GM13976 (cell line): ENCODE measurements at regions not wholly inside any gene's neighbourhood (a gene's known extent, or its start where the extent isn't known, plus 50 kb on each side); places are given as distances from the start of the nearest gene placed in this dataset.

Experiments
- DNase-seq: peaks from one replicate; pipeline ENCODE4 v3.0.0; 2012; ENCODE audit warnings: low spot score
- in situ Hi-C: fragments of 300-500 bp; cut with MboI; formaldehyde crosslinking; loops from one replicate; pipeline ENCODE4 v1.12.0; 2022; ENCODE audit warnings: low sequenced_read_pairs, mixed read lengths, inconsistent platforms; ENCODE audit not compliant: unreplicated experiment
- TF ChIP-seq, protein P1 (sequence below): IDR thresholded peaks from 2 replicates; pipeline ENCODE4 v1.5.1; 2012; ENCODE audit warnings: borderline replicate concordance, mild to moderate bottlenecking; ENCODE audit not compliant: insufficient read depth; ENCODE audit errors: extremely low read depth, missing control alignments, control extremely low read depth

DNA sequence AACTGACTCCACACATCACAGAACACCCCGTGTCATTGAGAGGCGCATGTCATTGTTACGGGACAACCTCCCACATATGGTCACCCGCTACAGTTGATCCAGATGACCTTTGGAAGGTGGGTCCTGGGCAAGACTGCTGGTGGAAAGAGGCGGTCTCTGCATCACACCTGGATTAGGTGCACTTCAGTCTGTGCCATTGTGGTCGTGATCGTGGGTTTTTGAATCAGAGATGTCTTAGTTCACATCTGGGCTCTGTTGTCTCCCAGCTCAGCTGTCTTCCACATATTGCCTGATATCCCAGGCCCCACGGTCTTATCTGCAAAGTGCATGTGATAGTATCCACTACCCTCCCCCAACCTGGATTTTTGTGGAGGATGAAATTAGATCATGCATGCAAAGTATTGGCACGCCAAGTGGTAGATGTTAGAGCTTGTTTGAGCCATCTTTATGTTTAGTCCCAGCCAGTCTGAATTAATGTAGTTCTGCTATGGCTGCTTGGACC lies 208.7 kb upstream of the FOXN3 start:
- no peak for DNase-seq
- in situ Hi-C loops = no loop called here
- TF ChIP-seq, protein P1, sequence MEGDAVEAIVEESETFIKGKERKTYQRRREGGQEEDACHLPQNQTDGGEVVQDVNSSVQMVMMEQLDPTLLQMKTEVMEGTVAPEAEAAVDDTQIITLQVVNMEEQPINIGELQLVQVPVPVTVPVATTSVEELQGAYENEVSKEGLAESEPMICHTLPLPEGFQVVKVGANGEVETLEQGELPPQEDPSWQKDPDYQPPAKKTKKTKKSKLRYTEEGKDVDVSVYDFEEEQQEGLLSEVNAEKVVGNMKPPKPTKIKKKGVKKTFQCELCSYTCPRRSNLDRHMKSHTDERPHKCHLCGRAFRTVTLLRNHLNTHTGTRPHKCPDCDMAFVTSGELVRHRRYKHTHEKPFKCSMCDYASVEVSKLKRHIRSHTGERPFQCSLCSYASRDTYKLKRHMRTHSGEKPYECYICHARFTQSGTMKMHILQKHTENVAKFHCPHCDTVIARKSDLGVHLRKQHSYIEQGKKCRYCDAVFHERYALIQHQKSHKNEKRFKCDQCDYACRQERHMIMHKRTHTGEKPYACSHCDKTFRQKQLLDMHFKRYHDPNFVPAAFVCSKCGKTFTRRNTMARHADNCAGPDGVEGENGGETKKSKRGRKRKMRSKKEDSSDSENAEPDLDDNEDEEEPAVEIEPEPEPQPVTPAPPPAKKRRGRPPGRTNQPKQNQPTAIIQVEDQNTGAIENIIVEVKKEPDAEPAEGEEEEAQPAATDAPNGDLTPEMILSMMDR = no peak

DNA sequence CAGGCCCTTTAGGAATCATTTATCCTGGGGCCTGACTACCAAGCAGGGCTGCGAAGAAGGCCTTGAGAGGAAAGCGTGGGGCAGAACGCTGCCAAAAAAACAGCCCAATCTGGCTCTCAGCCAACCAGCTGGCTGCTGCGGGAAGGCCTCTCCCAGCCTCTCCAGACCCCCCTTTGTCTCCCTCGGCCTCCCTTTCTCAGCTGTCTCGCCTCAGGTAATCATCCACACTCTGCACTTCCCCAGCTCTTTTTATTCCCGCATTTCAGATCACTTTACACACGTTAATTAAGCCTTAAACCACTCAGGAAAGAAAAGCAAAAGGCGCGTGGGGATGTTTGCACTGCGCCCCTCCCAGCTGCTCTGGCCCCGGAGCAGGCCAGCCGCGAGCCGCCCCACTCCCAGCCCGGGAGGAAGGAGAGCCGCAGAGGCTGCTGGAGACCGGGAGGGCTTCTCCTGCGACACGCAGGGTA lies 208.2 kb upstream of the FOXN3 start:
- in situ Hi-C loops = no loop called here
- DNase-seq = no peak

DNA sequence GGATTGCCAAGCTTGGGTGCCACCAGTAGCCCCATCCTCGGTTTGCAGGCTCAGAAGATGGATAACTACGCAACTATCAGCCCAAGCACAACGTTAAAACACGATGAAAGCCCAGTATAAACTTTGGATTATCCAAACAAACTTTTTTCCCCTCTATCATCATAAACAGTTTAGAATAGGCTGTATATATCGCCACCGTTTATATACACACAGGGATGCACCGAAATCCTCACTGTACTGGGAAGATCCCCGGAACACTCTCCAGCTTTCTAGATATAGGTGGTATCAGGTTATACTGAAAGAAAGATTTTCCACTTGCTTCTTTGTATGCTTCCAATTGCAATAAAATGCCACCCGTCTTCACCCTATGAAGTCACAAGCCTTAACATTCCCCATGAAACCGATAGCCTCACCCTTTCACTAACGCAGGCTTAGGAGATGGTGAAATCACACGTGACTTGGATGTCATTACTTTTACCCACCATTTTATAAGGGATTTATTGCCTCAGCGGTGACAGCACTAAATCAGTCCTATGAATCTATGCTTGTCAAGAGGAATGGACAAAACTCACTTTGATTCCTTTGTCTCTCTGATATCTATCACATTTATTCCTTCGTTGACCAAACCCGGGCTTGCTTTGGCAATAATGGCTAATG lies 207.6 kb upstream of the FOXN3 start:
- in situ Hi-C loops = no loop called here
- TF ChIP-seq, protein P1 = no peak
- DNase-seq = no peak

More for the DNA sequence above, 208.2 kb upstream of the FOXN3 start:
- TF ChIP-seq, protein P1 = no peak

DNA sequence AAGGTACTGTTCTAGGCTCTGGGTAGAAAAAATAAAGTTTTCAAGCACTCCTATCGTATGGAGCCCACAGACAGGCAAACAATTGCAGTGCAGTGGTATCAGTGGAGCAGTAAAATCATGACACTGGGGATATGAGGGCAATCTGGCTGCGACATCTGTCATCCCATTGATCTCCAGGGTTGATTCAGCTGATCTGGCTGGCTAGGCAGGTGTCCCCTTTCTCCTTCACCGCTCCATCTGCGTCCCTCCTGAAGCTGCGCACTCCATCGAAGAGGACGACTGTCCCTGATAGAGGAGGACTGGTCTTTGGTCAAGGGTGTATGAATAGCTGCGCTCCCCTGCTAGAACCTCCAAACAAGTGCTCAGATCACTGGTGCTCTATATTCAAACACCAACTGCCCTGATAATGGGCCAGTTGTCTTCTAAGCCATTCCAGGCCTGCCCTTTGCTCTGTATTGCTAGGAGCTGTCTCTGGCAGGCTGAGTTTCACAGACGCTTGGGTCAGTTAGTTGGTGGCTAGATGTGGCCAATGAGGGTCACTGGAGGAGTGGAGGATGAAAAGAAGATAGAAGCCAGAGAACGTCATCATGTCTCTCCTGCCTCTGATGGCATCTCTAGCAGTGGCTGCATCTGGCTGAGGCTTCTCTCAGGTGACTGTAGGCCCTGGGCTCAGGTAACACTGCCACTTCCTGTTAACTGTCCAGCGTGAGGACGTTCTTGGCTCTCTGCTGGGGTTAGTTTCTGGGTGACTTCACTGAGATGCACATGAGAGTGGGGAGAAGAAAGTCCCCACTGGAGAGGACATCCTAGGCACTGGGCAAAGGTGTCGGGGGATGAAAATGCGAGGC lies 205.0 kb upstream of the FOXN3 start:
- TF ChIP-seq, protein P1 = no peak
- in situ Hi-C loops = no loop called here
- DNase-seq = no peak

DNA sequence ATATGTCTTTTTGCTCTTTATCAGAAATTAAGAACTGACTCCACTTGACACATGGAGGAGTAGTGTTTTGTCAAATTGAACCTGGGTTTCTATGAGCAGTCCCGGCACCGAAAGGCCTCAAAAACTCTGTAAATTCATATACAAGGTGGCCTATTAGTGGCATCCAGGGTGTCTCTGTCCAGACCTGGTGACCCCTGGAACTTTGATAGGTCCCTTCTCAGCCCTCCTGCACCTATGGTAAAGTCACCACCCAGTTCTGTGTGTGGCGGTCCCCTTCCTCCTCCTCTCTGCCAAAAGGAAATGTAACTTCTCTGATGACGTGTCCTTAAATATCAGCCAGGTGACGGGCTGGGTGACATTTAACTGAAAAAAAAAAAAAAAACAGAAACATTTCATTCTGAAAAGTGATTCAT lies 204.0 kb upstream of the FOXN3 start:
- TF ChIP-seq, protein P1 = no peak
- in situ Hi-C loops = no loop called here
- DNase-seq = no peak

DNA sequence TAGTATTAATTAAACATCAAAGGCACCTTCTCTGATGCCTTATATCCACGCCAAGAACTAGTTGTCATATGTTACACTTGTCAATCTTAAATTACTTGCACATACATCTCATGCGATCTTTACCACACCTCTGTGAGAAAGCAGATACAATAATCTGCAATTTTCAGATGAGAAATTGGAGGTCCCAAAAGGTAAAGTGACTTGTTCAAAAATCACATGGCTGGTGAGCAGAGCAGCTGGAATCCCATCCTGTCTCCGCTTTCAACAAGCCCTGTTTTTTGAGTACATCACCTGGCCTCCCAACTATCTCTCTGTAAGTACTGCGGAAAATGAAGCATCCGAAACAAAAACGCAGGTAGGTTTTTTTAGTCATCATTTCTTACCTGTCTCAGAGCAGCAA lies 203.4 kb upstream of the FOXN3 start:
- in situ Hi-C loops = no loop called here
- TF ChIP-seq, protein P1 = no peak
- DNase-seq = no peak
